Adrenal gland (tissue), 5 donors: ENCODE measurements at regions not wholly inside any gene's neighbourhood (a gene's known extent, or its start where the extent isn't known, plus 50 kb on each side); places are given as distances from the start of the nearest gene placed in this dataset.

Source experiments
- CTCF ChIP-seq, 6 experiments: fragments of 450-650 bp in 4 of 6; fragments of 200-600 bp in 2 of 6; sonication (generic) in 1 of 6; IDR thresholded peaks; 1 replicate in 5 of 6; 2 replicates in 1 of 6; pipeline versions ENCODE4 v1.5.1 to v1.8.0; 2016 to 2021; ENCODE audit warnings: antibody characterized with exemption in 6 of 6, mild to moderate bottlenecking in 2 of 6, moderate library complexity in 1 of 6
- POLR2A ChIP-seq, 2 donors: fragments of 450-650 bp; IDR thresholded peaks; one replicate each; pipeline ENCODE4 v1.6.1; 2017; ENCODE audit warnings: antibody characterized with exemption in 2 of 2, mild to moderate bottlenecking in 2 of 2, moderate library complexity in 1 of 2
- donor health status: DM: no; HTN: no; CAD: no.

GRCh38 chr1:25022361-25023189, 92.5 kb upstream of the RUNX3 start:
- no peak for TF ChIP-seq CTCF (IDR thresholded peaks at IDR 0.05)
- no peak for TF ChIP-seq POLR2A (IDR thresholded peaks at IDR 0.05)
